ENCODE measurements at regions not wholly inside any gene's neighbourhood (a gene's known extent, or its start where the extent isn't known, plus 50 kb on each side); places are given as distances from the start of the nearest gene placed in this dataset.
"Not testable (repeated sequence)": the region's sequence is repeated elsewhere in the genome, so short reads cannot be mapped to it uniquely, and the experiment has no call there.

GRCh38 chr11:29075726-29076125 is 941.1 kb downstream of the KCNA4 start:
- Mint-ChIP-seq H3K27ac (no peak overlapping the region), H3K36me3 (ENCODE audit: low read depth) (no peaks in the 10 kb centered on the region), H3K9me3 (peaks cover 31% of the 10 kb centered on the region), H3K4me3 (no peak overlapping the region), H3K27me3 (no peaks in the 10 kb centered on the region), H3K4me1 (ENCODE audit: low read depth) (no peaks in the 10 kb centered on the region)
- H3K9me3 ChIP-seq (ENCODE audit: control insufficient read depth in 1 of 2, insufficient read depth in 1 of 2, low read length in 2 of 2), result peaks cover 5 to 20% of the 10 kb centered on the region in 2 experiments
- H3K27me3 ChIP-seq (ENCODE audit: control insufficient read depth in 1 of 2, insufficient read depth in 2 of 2, low read length in 2 of 2), result no peaks in the 10 kb centered on the region
- intact Hi-C loops (cut with DNase I, micrococcal nuclease), result no loop called here
- ChIA-PET CTCF (no interaction called here), POLR2A (no interaction called here)
- ATAC-seq (ENCODE audit: poor library complexity), result no peak
- TF ChIP-seq CTCF (IDR thresholded peaks at IDR 0.05), result no peak
- no peak overlapping the region for H3K4me3 ChIP-seq (ENCODE audit: low read length)
- H3K27ac ChIP-seq (ENCODE audit: low read depth in 1 of 2, low read length in 2 of 2), result no peak overlapping the region
- no peaks in the 10 kb centered on the region for H3K4me1 ChIP-seq (ENCODE audit: insufficient read depth, low read length)
- H3K36me3 ChIP-seq (ENCODE audit: insufficient read depth, low read length), result no peaks in the 10 kb centered on the region
- DNase-seq, result no peak

GRCh38 chr11:29063630-29064361 is 953.0 kb downstream of the KCNA4 start:
- Histone ChIP-seq H3K9me3 (ENCODE audit: control insufficient read depth in 1 of 2, insufficient read depth in 1 of 2, low read length in 2 of 2) (peaks cover 0 to 3% of the 10 kb centered on the region in 2 experiments), H3K4me1 (ENCODE audit: insufficient read depth, low read length) (no peaks in the 10 kb centered on the region), H3K27me3 (ENCODE audit: control insufficient read depth in 1 of 2, insufficient read depth in 2 of 2, low read length in 2 of 2) (no peaks in the 10 kb centered on the region), H3K4me3 (ENCODE audit: low read length) (no peak overlapping the region), H3K36me3 (ENCODE audit: insufficient read depth, low read length) (no peaks in the 10 kb centered on the region), H3K27ac (ENCODE audit: low read depth in 1 of 2, low read length in 2 of 2) (no peak overlapping the region)
- DNase-seq, result no peak
- intact Hi-C loops (cut with DNase I, micrococcal nuclease), result no loop called here
- no peaks in the 10 kb centered on the region for H3K36me3 Mint-ChIP-seq (ENCODE audit: low read depth)
- no peaks in the 10 kb centered on the region for H3K4me1 Mint-ChIP-seq (ENCODE audit: low read depth)
- POLR2A ChIA-PET, result no interaction called here
- ATAC-seq (ENCODE audit: poor library complexity), result no peak
- CTCF ChIA-PET, result no interaction called here
- H3K27ac Mint-ChIP-seq, result no peak overlapping the region
- H3K4me3 Mint-ChIP-seq, result no peak overlapping the region
- no peaks in the 10 kb centered on the region for H3K27me3 Mint-ChIP-seq
- no peak for TF ChIP-seq CTCF (IDR thresholded peaks at IDR 0.05)
- H3K9me3 Mint-ChIP-seq, result peaks cover 16% of the 10 kb centered on the region

DNA sequence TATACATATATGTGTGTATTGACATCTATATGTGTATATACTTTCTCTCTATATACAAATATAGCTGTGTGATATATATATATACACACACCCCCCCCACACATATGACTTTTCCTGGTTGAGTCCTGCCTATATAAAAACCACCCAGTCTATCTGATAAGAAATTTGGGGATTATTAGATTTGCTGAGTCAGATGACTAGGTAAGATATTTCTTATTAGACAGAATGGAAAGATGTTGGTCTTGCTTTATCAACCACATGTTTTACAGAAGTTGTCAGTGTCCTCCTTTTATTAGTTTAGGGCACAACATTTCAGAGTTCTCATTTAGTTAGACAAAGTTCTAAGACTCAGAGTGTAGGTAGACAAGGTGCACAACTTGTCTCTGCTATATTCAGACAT is 953.3 kb downstream of the METTL15 start:
- H3K9me3 ChIP-seq (ENCODE audit: control insufficient read depth in 1 of 2, insufficient read depth in 1 of 2, low read length in 2 of 2), result peaks cover 0 to 8% of the 10 kb centered on the region in 2 experiments
- intact Hi-C loops (cut with DNase I, micrococcal nuclease), result no loop called here
- no peak overlapping the region for H3K27ac ChIP-seq (ENCODE audit: low read depth in 1 of 2, low read length in 2 of 2)
- Mint-ChIP-seq H3K27ac (no peak overlapping the region), H3K27me3 (no peaks in the 10 kb centered on the region), H3K9me3 (peaks cover 17% of the 10 kb centered on the region), H3K4me3 (no peak overlapping the region), H3K36me3 (ENCODE audit: low read depth) (no peaks in the 10 kb centered on the region), H3K4me1 (ENCODE audit: low read depth) (no peaks in the 10 kb centered on the region)
- TF ChIP-seq CTCF (IDR thresholded peaks at IDR 0.05), result no peak
- no peak for ATAC-seq (ENCODE audit: poor library complexity)
- DNase-seq, result no peak
- H3K4me1 ChIP-seq (ENCODE audit: insufficient read depth, low read length), result no peaks in the 10 kb centered on the region
- ChIA-PET POLR2A (no interaction called here), CTCF (no interaction called here)
- H3K27me3 ChIP-seq (ENCODE audit: control insufficient read depth in 1 of 2, insufficient read depth in 2 of 2, low read length in 2 of 2), result no peaks in the 10 kb centered on the region
- H3K4me3 ChIP-seq (ENCODE audit: low read length), result no peak overlapping the region
- H3K36me3 ChIP-seq (ENCODE audit: insufficient read depth, low read length), result no peaks in the 10 kb centered on the region

GRCh38 chr11:29056487-29056886 is 948.3 kb downstream of the METTL15 start:
- H3K4me1 Mint-ChIP-seq (ENCODE audit: low read depth); H3K36me3 ChIP-seq (ENCODE audit: insufficient read depth, low read length); CTCF ChIA-PET; H3K27ac Mint-ChIP-seq; H3K4me1 ChIP-seq (ENCODE audit: insufficient read depth, low read length); H3K27ac ChIP-seq (ENCODE audit: low read depth in 1 of 2, low read length in 2 of 2); H3K4me3 Mint-ChIP-seq; ATAC-seq (ENCODE audit: poor library complexity); H3K4me3 ChIP-seq (ENCODE audit: low read length); DNase-seq; H3K27me3 Mint-ChIP-seq; H3K27me3 ChIP-seq (ENCODE audit: control insufficient read depth in 1 of 2, insufficient read depth in 2 of 2, low read length in 2 of 2); POLR2A ChIA-PET; intact Hi-C loops (cut with DNase I, micrococcal nuclease); H3K9me3 ChIP-seq (ENCODE audit: control insufficient read depth in 1 of 2, insufficient read depth in 1 of 2, low read length in 2 of 2); H3K36me3 Mint-ChIP-seq (ENCODE audit: low read depth): not testable (repeated sequence)
- H3K9me3 Mint-ChIP-seq, result peaks cover 33% of the 10 kb centered on the region

All from CD4-positive, alpha-beta T cell (primary cell).